Endodermal cell (in vitro differentiated cells): ENCODE measurements at regions not wholly inside any gene's neighbourhood (a gene's known extent, or its start where the extent isn't known, plus 50 kb on each side); places are given as distances from the start of the nearest gene placed in this dataset.

Experiments
- DNase-seq: peaks from one replicate; pipeline ENCODE4 v3.0.0-alpha.2; 2017
- H3K27ac ChIP-seq: 2 replicates; pipeline ENCODE4 v1.5.1; 2013; ENCODE audit warnings: mild to moderate bottlenecking, low read depth, low read length, moderate library complexity
- H3K27me3 ChIP-seq: 2 replicates; pipeline ENCODE4 v1.6.1; 2013; ENCODE audit warnings: mild to moderate bottlenecking, low read length, moderate library complexity; ENCODE audit not compliant: insufficient read depth, control insufficient read depth, poor library complexity, severe bottlenecking
- H3K36me3 ChIP-seq: 2 replicates; pipeline ENCODE4 v1.7.0; 2013; ENCODE audit warnings: mild to moderate bottlenecking, low read length, moderate library complexity; ENCODE audit not compliant: control insufficient read depth, insufficient read depth
- H3K4me1 ChIP-seq: one replicate; pipeline ENCODE4 v1.7.0; 2013; ENCODE audit warnings: low read length; ENCODE audit not compliant: control insufficient read depth, insufficient read depth
- H3K4me3 ChIP-seq: 2 replicates; pipeline ENCODE4 v1.5.1; 2013; ENCODE audit warnings: mild to moderate bottlenecking, low read length, moderate library complexity
- H3K9ac ChIP-seq: 2 replicates; pipeline ENCODE4 v1.6.1; 2013; ENCODE audit warnings: mild to moderate bottlenecking, low read length, moderate library complexity; ENCODE audit not compliant: poor library complexity, severe bottlenecking; ENCODE audit errors: extremely low read depth
- H3K9me3 ChIP-seq: 2 replicates; pipeline ENCODE4 v1.6.1; 2013; ENCODE audit warnings: mild to moderate bottlenecking, low read length, moderate library complexity; ENCODE audit not compliant: control insufficient read depth
- H3K27ac Mint-ChIP-seq: 2 replicates; pipeline ENCODE4 v1.8.0; 2020; ENCODE audit warnings: mixed read lengths
- H3K27me3 Mint-ChIP-seq: 2 replicates; pipeline ENCODE4 v1.8.0; 2021; ENCODE audit warnings: mild to moderate bottlenecking, mixed read lengths; ENCODE audit not compliant: insufficient read depth
- H3K36me3 Mint-ChIP-seq: 2 replicates; pipeline ENCODE4 v1.8.0; 2020; ENCODE audit warnings: low read depth, mixed read lengths
- H3K4me1 Mint-ChIP-seq: 2 replicates; pipeline ENCODE4 v1.8.0; 2020; ENCODE audit warnings: mixed read lengths
- H3K4me3 Mint-ChIP-seq: 2 replicates; pipeline ENCODE4 v1.8.0; 2020; ENCODE audit warnings: mild to moderate bottlenecking, moderate library complexity, mixed read lengths
- H3K9me3 Mint-ChIP-seq: 2 replicates; pipeline ENCODE4 v1.8.0; 2020; ENCODE audit warnings: mild to moderate bottlenecking, mixed read lengths
- WGBS, 2 experiments: methylation state at CpG; one replicate each; pipeline versions ENCODE4 v1.1.5 to v1.1.7; 2013; ENCODE audit warnings: missing lambda C conversion rate in 2 of 2, mixed read lengths in 1 of 2; ENCODE audit not compliant: insufficient coverage in 1 of 2, insufficient read length in 1 of 2; 5-methylcytosine and 5-hydroxymethylcytosine counted together
- TF ChIP-seq, protein P1 (sequence below): fragments of 200-600 bp; sonication (generic); conservative IDR thresholded peaks from 2 replicates; pipeline ENCODE4 v1.5.0; 2021; ENCODE audit warnings: antibody characterized with exemption, mild to moderate bottlenecking

DNA sequence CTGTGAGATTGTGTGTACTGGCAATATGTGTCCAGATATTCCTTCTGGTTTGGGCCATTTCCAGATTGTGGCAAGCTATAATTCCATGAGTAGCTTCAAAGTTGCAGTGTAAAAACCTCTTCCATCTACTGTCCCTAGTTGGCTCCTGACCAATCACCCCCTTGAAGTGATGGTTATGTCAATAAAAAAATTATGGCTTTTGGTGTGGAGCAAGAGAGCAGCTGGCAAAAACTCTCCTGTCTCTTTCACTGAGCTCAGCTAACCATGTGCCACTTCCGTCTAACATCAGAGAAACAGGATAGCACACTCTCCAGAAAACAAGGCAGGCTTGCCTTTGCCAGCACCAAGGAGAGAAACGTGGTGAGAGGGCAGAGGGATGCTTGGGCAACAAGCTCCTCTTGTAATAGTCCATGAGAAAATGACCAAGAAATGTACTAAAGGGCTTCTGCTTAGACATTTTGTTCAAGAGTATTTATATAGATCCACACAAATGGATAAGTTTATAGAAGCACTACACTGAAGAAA lies 914.4 kb upstream of the SEMA6A start:
- Mint-ChIP-seq H3K9me3 (no peaks in the 10 kb centered on the region), H3K4me1 (peaks cover 10% of the 10 kb centered on the region), H3K27me3 (no peaks in the 10 kb centered on the region), H3K36me3 (no peaks in the 10 kb centered on the region), H3K4me3 (no peak overlapping the region), H3K27ac (no peak overlapping the region)
- Histone ChIP-seq H3K27me3 (no peaks in the 10 kb centered on the region), H3K36me3 (no peaks in the 10 kb centered on the region), H3K9me3 (no peaks in the 10 kb centered on the region), H3K4me1 (no peaks in the 10 kb centered on the region), H3K27ac (no peak overlapping the region), H3K9ac (no peak overlapping the region), H3K4me3 (no peak overlapping the region)
- 81% methylated on average over 2 of the region's 2 CpGs; no CpG with 5 or more reads in 1 of the 2 experiments for WGBS, 2 experiments
- DNase-seq = no peak
- TF ChIP-seq, protein P1, sequence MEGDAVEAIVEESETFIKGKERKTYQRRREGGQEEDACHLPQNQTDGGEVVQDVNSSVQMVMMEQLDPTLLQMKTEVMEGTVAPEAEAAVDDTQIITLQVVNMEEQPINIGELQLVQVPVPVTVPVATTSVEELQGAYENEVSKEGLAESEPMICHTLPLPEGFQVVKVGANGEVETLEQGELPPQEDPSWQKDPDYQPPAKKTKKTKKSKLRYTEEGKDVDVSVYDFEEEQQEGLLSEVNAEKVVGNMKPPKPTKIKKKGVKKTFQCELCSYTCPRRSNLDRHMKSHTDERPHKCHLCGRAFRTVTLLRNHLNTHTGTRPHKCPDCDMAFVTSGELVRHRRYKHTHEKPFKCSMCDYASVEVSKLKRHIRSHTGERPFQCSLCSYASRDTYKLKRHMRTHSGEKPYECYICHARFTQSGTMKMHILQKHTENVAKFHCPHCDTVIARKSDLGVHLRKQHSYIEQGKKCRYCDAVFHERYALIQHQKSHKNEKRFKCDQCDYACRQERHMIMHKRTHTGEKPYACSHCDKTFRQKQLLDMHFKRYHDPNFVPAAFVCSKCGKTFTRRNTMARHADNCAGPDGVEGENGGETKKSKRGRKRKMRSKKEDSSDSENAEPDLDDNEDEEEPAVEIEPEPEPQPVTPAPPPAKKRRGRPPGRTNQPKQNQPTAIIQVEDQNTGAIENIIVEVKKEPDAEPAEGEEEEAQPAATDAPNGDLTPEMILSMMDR = no peak

DNA sequence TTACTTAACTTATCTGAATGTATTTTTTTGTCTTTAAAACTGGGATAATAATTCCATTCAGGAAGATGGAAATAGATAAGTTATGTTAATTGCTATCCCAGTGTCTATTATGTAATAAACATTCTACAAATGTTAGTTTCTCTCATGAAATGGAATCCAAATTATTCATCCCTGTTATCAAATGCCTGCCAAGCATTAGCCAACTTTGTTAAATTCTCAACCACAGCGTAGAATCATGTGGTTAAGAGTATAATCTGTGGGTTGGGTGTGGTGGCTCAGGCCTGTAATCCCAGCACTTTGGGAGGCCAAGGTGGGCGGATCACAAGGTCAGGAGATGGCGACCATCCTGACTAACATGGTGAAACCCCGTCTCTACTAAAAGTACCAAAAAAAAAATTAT lies 912.9 kb upstream of the SEMA6A start:
- 90 to 95% methylated on average over 2 to 4 of the region's 4 CpGs for WGBS, 2 experiments

DNA sequence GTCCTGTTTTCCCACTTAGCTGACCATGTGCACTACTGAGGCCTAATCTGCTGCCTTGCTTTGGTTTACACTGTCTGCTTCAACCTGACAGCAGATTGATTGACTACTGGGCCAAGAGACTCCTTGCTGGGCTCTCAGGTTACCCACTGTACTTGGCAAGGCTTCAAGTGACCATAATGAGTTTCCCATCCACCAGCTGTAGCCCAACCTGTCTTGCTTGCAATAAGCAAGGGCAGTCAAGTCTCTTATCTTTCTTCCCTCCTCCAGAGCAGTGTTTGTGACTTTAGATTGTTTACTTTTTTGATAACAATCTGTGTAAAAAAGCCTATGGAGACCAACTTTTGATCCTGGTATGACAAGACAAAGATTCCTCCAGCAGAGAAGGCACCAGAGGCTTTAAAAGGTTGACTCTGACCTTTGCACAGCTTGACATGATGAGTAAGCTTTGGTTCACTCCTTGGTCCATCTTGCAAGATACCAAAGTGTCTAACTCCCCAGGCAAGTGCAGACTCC lies 912.3 kb upstream of the SEMA6A start:
- H3K27ac Mint-ChIP-seq = no peak overlapping the region

More for the DNA sequence above, 912.9 kb upstream of the SEMA6A start:
- H3K27me3 Mint-ChIP-seq = no peaks in the 10 kb centered on the region
- no peaks in the 10 kb centered on the region for H3K27me3 ChIP-seq
- H3K4me1 Mint-ChIP-seq = peaks cover 10% of the 10 kb centered on the region
- H3K36me3 ChIP-seq = no peaks in the 10 kb centered on the region
- H3K36me3 Mint-ChIP-seq = no peaks in the 10 kb centered on the region
- H3K4me3 Mint-ChIP-seq = no peak overlapping the region
- DNase-seq = no peak
- H3K4me3 ChIP-seq = no peak overlapping the region
- H3K9me3 Mint-ChIP-seq = no peaks in the 10 kb centered on the region
- no peaks in the 10 kb centered on the region for H3K4me1 ChIP-seq
- H3K9ac ChIP-seq = no peak overlapping the region
- no peaks in the 10 kb centered on the region for H3K9me3 ChIP-seq
- TF ChIP-seq, protein P1 = no peak
- no peak overlapping the region for H3K27ac ChIP-seq
- H3K27ac Mint-ChIP-seq = no peak overlapping the region

More for the DNA sequence above, 912.3 kb upstream of the SEMA6A start:
- peaks cover 10% of the 10 kb centered on the region for H3K4me1 Mint-ChIP-seq
- no peaks in the 10 kb centered on the region for H3K9me3 ChIP-seq
- no peak overlapping the region for H3K9ac ChIP-seq
- no peak overlapping the region for H3K4me3 ChIP-seq
- H3K9me3 Mint-ChIP-seq = no peaks in the 10 kb centered on the region
- no peaks in the 10 kb centered on the region for H3K27me3 ChIP-seq
- no peaks in the 10 kb centered on the region for H3K4me1 ChIP-seq
- TF ChIP-seq, protein P1 = no peak
- H3K27ac ChIP-seq = no peak overlapping the region
- H3K36me3 ChIP-seq = no peaks in the 10 kb centered on the region
- H3K4me3 Mint-ChIP-seq = no peak overlapping the region
- H3K27me3 Mint-ChIP-seq = no peaks in the 10 kb centered on the region
- DNase-seq = peak; percentile 41
- H3K36me3 Mint-ChIP-seq = no peaks in the 10 kb centered on the region
